ENCODE measurements at regions not wholly inside any gene's neighbourhood (a gene's known extent, or its start where the extent isn't known, plus 50 kb on each side); places are given as distances from the start of the nearest gene placed in this dataset.
"Not testable (repeated sequence)": the region's sequence is repeated elsewhere in the genome, so short reads cannot be mapped to it uniquely, and the experiment has no call there.

DNA sequence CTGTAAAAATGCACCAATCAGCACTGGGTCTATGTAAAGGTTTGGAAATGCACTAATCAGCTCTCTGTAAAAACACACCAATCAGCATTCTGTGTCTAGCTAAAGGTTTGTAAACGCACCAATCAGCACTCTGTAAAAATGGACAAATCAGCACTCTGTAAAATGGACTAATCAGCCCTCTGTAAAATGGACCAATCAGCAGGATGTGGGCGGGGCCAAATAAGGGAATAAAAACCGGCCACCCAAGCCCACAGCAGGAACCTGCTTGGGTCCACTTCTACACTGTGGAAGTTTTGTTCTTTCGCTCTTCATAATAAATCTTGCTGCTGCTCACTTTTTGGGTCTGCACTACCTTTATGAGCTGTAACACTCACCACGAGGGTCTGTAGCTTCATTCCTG, 101.0 kb downstream of the SMC2 start:
- DNase-seq = not testable (repeated sequence)

DNA sequence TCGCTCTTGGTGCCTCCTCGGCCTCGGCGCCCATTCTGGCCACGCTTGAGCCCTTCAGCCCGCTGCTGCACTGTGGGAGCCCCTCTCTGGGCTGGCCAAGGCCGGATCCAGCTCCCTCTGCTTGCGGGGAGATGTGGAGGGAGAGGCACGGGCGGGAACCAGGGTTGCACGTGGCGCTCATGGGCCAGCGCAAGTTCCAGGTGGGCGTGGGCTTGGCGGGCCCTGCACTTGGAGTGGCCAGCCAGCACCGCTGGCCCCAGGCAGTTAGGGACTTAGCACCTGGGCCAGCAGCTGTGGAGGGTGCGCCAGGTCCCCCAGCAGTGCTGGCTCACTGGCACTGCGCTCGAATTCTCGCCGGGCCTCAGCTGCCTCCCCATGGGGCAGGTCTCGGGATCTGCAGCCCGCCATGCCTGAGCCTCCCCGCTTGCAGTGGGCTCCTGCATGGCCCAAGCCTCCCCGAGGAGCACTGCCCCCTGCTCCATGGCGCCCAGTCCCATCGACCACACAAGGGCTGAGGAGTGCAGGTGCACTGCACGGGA, 106.4 kb downstream of the SMC2 start:
- no peak for DNase-seq

DNA sequence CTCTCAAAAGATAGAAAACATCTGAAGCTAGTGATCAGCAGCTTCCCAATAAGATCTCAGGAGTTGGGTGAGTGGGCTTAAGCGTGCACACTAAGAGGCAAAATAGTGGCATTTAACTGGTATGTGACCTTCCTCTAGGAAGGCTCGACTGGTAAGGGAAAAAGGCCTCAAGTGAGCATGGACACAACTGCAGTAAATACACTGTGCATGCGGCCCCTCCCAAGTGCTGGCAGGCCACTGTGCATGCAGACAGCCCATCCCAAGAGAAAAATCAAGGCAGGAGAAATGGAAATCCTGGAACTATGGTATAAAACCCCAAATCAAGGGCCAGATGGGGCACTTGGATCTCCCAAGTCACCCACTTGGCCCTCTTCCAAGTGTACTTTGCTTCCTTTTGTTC, 112.7 kb downstream of the SMC2 start:
- DNase-seq = no peak

DNA sequence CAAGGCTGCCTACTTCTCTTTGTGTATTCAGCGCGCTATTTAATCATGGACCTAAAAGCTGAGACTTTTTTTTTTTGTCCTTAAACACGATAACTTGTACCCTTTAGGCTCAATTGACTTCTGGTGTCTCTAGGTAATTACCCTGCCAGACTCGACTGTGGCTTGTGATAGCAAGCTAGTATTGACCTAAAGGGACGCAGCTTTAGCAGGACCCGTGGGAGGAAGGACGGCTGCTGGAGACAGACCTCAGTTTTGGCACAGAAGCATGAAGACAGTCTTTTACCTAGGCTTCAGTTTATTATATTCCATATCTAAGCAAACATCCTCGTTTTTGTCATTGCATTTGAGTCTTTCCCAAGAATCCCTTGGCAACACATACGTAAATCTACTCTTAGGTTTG, 115.3 kb downstream of the SMC2 start:
- no peak for DNase-seq

DNA sequence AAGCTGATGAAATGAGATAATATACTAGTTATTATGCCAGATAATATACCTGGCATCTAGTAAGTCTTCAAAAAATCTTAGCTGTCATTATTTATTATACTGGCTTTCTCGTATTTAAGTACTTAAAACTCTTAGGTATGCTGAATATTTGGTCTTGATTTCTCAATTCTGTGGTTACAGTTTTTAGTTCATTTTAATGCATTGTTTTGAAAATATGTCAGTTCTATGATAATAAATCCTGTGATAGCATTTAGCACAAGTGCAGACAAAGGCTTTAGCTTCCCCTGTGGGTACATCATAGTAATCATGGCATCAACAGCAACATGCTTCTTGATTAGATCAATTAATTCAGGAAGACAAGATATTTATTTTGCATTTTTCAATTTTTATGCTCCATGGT, 133.0 kb downstream of the SMC2 start:
- DNase-seq = no peak

DNA sequence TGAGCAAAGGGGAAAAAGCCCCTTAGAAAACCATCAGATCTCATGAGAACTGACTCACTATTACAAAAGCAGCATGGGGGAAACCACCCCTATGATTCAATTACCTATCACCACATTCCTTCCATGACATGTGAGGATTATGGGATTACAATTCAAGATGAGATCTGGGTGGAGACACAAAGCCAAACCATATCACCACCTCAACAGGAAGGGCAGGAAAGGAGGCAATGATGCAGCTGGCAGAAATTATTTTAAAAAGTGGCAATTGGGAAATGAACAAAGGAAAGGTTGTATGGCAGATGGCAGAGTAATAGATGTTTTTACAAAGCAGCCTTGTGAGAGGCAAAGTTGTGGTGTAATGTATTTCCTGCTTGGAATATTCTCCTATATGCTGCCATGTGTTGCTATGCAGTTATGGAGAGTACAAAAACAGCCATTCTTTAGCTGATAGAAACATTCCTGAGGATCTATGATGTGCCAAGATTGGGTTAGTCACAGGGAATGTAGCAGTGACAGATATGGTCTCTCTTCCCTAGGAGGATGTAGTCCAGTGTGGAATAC, 138.8 kb downstream of the SMC2 start:
- no peak for DNase-seq

DNA sequence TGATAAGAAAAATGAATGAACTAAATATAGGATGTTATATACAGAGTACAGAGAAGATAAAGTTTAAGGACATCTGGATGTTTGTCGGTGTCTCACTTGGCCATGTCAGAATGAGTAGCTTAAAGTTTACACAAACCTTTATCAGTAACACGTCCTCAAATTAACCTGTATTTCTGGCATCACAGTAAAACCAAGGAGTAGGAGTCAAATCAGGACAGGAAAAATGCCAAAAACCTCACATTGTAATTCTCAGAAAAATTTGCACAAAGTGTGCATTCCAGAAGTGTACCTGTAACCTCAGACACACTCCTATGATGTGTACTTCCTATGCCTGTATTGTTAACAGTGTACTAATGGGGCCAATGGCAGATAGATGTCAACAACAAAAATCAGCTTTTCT, 139.3 kb downstream of the SMC2 start:
- no peak for DNase-seq

DNA sequence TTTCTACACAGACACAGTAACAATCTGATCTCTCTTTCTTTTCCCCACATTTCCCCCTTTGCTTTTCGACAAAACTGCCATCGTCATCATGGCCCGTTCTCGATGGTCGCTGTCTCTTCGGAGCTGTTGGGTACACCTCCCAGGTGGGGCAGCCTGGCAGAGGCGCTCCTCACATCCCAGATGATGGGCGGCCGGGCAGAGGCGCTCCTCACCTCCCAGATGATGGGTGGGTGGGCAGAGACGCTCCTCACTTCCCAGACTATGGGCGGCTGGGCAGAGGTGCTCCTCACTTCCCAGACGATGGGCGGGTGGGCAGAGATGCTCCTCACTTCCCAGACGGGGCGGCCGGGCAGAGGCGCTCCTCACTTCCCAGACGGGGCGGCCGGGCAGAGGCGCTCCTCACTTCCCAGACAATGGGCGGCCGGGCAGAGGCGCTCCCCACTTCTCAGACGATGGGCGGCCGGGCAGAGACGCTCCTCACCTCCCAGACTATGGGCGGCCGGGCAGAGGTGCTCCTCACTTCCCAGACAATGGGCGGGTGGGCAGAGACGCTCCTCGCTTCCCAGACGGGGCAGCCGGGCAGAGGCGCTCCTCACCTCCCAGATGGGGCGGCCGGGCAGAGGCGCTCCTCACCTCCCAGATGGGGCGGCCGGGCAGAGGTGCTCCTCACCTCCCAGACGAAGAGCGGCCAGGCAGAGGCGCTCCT, 140.7 kb downstream of the SMC2 start:
- DNase-seq = not testable (repeated sequence)

DNA sequence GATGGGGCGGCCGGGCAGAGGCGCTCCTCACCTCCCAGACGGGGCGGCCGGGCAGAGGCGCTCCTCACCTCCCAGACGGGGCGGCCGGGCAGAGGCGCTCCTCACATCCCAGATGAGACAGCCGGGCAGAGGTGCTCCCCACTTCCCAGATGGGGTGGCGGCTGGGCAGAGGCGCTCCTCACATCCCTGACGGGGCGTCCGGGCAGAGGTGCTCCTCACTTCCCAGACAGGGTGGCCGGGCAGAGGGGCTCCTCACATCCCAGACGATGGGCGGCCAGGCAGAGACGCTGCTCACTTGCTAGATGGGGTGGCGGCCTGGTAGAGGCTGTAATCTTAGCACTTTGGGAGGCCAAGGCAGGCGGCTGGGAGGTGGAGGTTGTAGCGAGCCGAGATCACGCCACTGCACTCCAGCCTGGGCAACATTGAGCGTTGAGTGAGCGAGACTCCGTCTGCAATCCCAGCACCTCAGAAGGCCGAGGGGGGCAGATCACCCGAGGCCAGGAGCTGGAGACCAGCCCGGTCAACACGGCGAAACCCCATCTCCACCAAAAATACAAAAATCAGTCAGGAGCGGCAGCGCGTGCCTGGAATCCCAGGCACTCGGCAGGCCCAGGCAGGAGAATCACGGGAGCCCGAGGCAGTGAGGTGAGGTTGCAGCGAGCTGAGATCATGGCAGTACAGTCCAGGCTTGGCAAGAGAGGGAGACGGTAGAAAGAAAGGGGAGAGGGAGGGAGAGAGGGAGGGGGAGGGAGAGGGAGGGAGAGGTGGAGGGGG, 141.4 kb downstream of the SMC2 start:
- DNase-seq = not testable (repeated sequence)

DNA sequence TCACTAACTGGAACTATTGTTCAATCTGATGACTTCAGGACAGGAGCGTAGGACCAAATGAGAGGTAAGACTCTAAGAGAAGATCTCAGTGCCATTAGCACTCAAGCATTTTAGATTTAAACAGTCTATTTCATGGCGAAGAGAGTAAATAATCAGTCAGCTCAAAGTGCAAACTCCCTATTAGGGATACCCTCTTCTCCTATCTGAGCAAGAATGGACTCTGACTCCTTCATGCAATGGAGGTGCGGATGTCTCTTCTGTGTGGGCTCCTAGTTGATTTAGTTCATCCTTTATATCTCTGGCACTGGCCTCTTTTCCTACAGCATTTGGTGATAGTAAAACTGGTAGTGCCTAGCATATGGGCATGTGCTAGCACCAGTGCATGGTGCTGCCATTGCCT, 144.6 kb downstream of the SMC2 start:
- no peak for DNase-seq

DNA sequence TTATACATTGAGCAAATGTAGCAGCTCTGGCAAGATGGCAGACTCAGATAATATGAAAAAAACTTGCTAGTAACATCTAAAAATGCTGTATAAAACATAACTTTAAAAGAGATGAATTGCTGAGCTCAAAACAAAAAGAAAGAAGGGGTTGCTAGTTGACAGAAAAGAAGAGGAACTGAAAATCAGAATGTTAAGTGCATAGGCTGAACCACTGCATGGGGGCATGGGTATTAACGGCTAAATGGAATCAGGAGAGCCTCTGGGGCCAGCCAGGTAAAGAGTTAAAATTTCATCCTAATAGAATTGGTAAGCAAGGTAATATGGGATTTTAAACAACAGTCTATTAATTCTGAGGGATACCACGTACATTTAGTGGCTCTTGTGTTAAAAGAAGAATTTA, 146.8 kb downstream of the SMC2 start:
- DNase-seq = no peak

DNA sequence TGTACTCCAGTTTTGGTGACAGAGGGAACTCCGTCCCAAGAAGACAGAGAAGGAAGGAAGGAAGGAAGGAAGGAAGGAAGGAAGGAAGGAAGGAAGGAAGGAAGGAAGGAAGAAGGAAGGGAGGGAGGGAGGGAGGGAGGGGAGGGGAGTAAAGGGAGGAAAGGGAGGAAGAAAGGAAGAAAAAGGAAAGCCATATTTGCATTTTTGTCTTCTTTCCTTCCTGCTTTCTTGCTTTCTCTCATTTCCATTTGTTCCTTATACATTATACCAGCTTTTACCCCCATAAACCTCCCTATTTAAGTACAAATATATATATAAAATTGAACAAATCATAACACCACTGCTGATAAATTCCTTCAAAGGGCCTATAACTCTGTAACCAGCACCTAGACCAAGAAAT, 151.8 kb downstream of the SMC2 start:
- no peak for DNase-seq

DNA sequence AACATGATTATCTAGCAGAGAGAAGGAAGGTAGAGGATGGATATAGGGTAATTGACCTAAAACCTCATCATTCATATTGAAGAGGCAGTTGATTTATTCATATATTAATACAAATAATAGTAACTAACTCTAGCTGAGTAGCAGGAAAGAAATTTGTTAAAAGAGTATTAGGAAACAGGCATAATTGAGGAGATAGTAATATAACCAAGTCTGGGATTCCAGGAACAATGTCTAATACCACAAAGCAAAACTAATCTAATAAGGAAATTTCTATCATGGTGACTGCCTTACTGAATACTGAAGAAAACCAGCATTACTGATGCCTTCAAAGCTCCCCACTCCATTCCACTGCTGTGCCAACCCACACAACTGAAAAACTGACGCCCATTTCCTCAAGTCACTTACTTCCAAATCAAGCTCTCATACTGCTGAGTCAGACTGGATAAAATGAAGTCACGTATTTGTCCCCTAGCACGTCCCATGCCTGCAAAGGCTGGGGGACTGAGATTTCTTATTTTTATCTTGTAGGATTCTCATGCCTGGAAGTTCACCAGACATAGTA, 153.9 kb downstream of the SMC2 start:
- no peak for DNase-seq

DNA sequence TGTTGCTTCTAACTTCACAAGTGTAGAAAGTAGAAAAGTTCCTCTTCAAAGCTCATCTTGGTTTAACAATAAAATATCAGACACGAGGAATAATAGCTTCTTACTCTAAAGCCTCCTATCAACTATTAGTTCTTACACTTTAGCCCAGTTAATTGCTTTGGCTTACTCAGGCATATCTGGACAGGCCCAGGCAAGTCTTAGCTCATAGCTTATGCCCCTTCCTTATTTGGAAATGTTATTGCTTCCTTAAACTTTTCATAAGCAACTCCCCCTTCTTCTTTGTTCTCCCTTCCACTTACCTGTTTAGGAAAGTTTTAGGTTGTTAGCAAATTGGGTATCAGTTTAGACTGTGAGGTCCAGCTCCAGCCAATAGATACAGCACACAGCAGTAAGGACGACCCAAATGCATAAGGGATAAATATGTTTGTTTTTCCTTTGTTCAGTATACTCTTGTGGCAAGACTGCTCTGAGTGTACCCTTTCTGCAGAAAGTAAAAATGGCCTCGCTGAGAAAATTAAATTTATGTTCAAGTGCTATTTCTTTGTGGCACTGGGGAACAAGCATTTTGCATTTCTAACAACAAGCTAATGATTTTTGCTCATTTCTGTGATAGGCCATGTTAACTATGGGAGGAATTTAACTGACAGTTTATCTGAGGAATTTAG, 162.1 kb downstream of the SMC2 start:
- no peak for DNase-seq

DNA sequence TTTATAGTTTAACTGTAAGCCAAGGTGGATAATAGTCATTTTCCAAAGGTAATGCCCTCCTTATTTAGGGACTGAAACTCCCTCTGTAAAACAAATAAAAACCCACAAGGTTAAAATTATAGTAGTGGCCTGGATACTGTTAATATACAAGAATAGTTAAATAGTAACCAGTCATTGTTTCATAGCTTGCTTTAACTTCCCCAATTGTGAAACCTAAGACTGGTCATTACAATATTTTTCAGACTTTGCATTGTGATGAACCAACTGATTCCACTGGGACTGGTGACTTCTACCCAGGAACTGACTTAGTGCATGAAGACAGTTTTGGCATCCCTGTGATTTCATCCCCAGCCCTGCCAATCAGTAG, 162.6 kb downstream of the SMC2 start:
- DNase-seq = no peak

DNA sequence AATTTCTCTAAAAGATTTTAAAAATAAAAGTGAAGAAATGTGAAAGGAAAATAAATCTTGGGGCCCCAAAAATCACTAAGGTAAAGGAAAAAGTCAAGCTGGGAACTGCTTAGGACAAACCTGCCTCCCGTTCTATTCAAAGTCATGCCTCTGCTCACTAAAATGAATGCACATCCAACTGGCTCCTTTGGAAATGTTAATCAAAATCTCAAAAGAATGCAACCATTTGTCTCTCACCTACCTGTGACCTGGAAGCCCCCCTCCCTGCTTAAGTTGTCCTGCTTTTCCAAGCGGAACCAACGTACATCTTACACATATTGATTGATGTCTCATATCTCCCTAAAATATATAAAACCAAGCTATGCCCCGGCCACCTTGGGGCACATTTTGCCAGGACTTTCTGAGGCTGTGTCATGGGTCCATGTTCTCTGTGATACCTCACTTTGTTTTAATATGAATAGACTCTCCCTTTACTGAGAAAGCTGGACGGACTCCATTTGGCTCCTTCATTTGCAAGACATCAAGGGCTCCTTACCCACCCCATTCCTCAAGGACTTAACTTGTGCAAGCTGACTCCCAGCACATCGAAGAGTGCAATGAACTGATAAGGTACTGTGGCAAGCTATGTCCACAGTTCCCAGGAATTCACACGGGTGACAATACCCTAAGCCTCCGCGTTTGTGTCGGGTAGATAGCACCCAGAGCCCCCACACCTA, 164.3 kb downstream of the SMC2 start:
- no peak for DNase-seq

DNA sequence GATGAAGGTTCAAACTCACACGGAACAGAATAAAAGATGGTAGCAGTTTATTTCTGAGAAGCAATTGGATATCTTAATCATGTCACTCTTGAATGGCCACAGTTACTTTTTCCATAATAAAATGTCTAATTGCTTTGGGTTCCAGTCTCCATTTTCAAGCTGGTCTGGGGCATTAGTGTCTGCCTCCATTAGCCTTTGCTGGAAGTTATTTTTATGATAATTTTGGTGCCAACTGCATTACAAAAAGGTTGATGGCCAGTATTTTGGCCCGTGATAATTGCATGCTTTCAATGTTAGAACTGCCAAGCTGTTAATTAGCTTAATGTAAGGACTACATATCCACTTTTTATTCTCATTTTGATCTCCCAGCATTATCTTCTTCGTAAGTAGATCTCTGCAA, 165.9 kb downstream of the SMC2 start:
- no peak for DNase-seq

DNA sequence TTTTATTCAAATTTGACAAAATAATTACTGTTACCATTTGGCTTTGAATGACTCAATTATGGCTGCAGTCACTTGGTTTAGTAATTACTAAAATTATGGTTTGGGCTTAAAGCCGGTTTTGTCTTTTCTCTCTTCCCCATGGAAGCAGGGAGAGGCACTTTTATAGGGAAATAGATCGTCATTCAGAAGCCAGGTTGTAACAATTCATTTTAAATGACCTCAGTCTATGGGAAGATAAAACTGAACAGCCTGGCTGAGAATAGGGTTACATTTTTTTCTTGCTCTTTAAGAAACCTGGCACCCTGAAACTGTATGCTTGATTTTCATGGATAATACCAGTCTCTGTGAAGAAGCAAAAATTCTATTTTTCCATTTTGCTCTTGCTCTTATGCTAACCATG, 169.8 kb downstream of the SMC2 start:
- DNase-seq = no peak

DNA sequence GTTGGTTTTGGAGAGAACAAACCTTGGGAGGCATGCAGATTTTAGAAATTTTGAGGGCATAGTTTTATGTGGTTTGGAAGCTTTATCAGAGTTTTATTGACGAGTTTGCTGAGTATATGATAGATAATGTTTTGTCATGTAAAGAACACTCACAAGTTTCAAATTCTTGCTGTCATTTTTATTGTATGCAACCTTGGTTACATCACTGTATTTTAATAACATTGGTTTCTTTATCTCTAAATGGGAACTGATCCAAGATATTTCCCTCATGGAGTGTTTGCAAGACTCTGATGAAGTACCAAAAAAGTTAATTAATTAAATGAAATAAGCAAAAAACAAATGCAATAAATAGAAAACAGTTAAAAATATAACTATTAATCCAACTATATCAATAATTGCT, 170.3 kb downstream of the SMC2 start:
- no peak for DNase-seq

DNA sequence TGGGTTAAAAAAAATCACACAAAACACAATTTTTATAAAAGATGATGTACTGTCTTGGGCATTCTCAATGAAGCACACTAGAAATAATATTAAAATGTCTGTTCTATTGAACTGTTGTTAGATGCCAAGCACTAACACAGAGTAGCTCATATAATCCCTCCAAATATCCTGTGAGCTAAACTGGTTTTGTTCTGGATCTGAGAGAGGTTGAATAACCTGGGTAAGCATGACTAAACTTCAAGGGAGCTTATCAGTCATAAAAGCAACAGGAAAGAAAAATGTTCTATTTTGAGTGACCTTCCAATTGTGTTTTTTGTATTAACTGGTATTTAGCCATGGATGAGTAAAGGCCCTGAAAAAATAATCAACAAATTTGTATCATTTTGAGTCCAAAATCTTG, 175.3 kb downstream of the SMC2 start:
- no peak for DNase-seq

DNA sequence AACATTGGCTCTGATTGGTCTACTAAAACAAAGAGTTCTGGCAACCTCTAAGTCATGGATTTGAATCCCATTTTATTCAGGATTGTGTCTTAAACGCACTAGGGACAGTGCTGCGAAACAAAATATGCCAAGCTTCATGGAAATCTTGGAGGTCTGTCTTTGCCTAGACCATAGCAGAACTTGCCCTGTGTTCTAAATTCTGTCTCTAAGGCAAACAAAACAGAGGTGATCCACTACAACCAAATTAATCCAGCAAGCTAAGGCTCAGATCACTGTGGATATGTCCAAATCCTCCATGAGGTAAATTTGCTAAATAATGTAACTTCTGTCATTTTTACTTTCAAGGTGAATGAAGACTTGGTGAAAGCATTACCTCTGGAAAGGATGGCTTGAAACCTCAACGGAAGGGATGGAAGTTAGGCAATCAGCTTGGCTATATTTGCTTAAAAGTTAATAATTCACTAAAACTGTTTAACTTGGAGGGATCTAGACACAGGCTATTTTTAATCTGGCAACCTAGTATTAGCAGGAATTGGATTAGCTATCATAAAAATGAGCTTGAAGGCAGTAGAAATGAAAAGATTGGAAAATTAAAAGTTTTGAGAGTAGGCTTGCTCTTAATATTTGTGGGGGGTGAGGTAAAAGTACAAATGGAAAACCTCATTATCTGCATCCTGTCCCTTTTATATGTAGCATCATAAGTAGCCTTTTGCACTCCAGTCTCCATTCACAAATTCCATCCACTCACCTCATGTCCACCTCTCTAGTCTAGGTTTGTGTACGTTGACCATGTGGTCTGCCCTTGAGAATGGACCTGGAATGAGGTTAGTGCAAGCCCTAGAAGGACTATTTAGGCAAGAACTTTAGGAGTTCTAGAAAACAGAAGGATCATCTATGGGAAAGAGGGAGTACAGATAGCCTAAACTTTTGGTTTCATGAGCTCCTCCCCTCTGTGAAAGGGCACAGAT, 176.2 kb downstream of the SMC2 start:
- DNase-seq = no peak
